ENCODE measurements at regions not wholly inside any gene's neighbourhood (a gene's known extent, or its start where the extent isn't known, plus 50 kb on each side); places are given as distances from the start of the nearest gene placed in this dataset.
A peak's percentile ranks its signal among the peaks of the same experiment; 100 is the strongest.

GRCh38 chr3:22537560-22537959 is 665.6 kb upstream of the UBE2E2 start:
- DNase-seq (ENCODE audit: low read depth): peak; percentile 4
- TF ChIP-seq CTCF (IDR thresholded peaks at IDR 0.05; ENCODE audit: insufficient read depth, low read depth, low read length, missing control alignments): no peak
- no peak overlapping the region for H3K4me3 ChIP-seq (ENCODE audit: low read length)

GRCh38 chr3:22542311-22542710 is 660.8 kb upstream of the UBE2E2 start:
- TF ChIP-seq CTCF (IDR thresholded peaks at IDR 0.05; ENCODE audit: insufficient read depth, low read depth, low read length, missing control alignments): no peak
- no peak overlapping the region for H3K4me3 ChIP-seq (ENCODE audit: low read length)
- peak; percentile 64 for DNase-seq (ENCODE audit: low read depth)

GRCh38 chr3:22555753-22556435 is 647.2 kb upstream of the UBE2E2 start:
- no peak for TF ChIP-seq CTCF (IDR thresholded peaks at IDR 0.05; ENCODE audit: insufficient read depth, low read depth, low read length, missing control alignments)
- no peak for DNase-seq (ENCODE audit: low read depth)
- no peak overlapping the region for H3K4me3 ChIP-seq (ENCODE audit: low read length)

GRCh38 chr3:22565393-22565792 is 637.7 kb upstream of the UBE2E2 start:
- TF ChIP-seq CTCF (IDR thresholded peaks at IDR 0.05; ENCODE audit: insufficient read depth, low read depth, low read length, missing control alignments): no peak
- H3K4me3 ChIP-seq (ENCODE audit: low read length): no peak overlapping the region
- DNase-seq (ENCODE audit: low read depth): no peak

GRCh38 chr3:22568285-22568684 is 634.8 kb upstream of the UBE2E2 start:
- TF ChIP-seq CTCF (IDR thresholded peaks at IDR 0.05; ENCODE audit: insufficient read depth, low read depth, low read length, missing control alignments): no peak

GRCh38 chr3:22569570-22569969 is 633.6 kb upstream of the UBE2E2 start:
- peak; percentile 13 for DNase-seq (ENCODE audit: low read depth)
- no peak overlapping the region for H3K4me3 ChIP-seq (ENCODE audit: low read length)
- TF ChIP-seq CTCF (IDR thresholded peaks at IDR 0.05; ENCODE audit: insufficient read depth, low read depth, low read length, missing control alignments): no peak

More at GRCh38 chr3:22568285-22568684, 634.8 kb upstream of the UBE2E2 start:
- H3K4me3 ChIP-seq (ENCODE audit: low read length): no peak overlapping the region
- no peak for DNase-seq (ENCODE audit: low read depth)

- TF ChIP-seq CTCF (IDR thresholded peaks at IDR 0.05; ENCODE audit: insufficient read depth, low read depth, low read length, missing control alignments): no peak
- no peak for DNase-seq (ENCODE audit: low read depth)
- H3K4me3 ChIP-seq (ENCODE audit: low read length): no peak overlapping the region
Observed at GRCh38 chr3:22581007-22581406, 622.1 kb upstream of the UBE2E2 start.

Measured in epithelial cell of esophagus (primary cell).